ENCODE measurements at regions not wholly inside any gene's neighbourhood (a gene's known extent, or its start where the extent isn't known, plus 50 kb on each side); places are given as distances from the start of the nearest gene placed in this dataset.

GRCh38 chr12:126897778-126898177, 1369.2 kb upstream of the TMEM132C start:
- H3K27ac ChIP-seq (ENCODE audit: insufficient read depth, low read length, poor library complexity, severe bottlenecking), result no peak overlapping the region
- no peaks in the 10 kb centered on the region for H3K9me3 ChIP-seq (ENCODE audit: control insufficient read depth, low read length)
- H3K27me3 ChIP-seq (replicated peaks; ENCODE audit: control insufficient read depth, insufficient read depth, low read length, poor library complexity, severe bottlenecking), result no peaks in the 10 kb centered on the region
- H3K36me3 ChIP-seq (ENCODE audit: control insufficient read depth, insufficient read depth, low read length), result no peaks in the 10 kb centered on the region
- H3K4me3 ChIP-seq (ENCODE audit: insufficient read depth, low read depth, low read length, poor library complexity, severe bottlenecking), result no peak overlapping the region
- no peak for DNase-seq
- no peaks in the 10 kb centered on the region for H3K4me1 ChIP-seq (ENCODE audit: control insufficient read depth, insufficient read depth, low read length, poor library complexity, severe bottlenecking)

- Histone ChIP-seq H3K27me3 (replicated peaks; ENCODE audit: control insufficient read depth, insufficient read depth, low read length, poor library complexity, severe bottlenecking) (no peaks in the 10 kb centered on the region), H3K9me3 (ENCODE audit: control insufficient read depth, low read length) (no peaks in the 10 kb centered on the region), H3K36me3 (ENCODE audit: control insufficient read depth, insufficient read depth, low read length) (no peaks in the 10 kb centered on the region), H3K4me3 (ENCODE audit: insufficient read depth, low read depth, low read length, poor library complexity, severe bottlenecking) (no peak overlapping the region), H3K4me1 (ENCODE audit: control insufficient read depth, insufficient read depth, low read length, poor library complexity, severe bottlenecking) (no peaks in the 10 kb centered on the region), H3K27ac (ENCODE audit: insufficient read depth, low read length, poor library complexity, severe bottlenecking) (no peak overlapping the region)
- DNase-seq, result no peak
Measured at GRCh38 chr12:126898562-126898961, 1368.4 kb upstream of the TMEM132C start.

GRCh38 chr12:126899926-126900792, 1366.8 kb upstream of the TMEM132C start:
- no peak for DNase-seq
- Histone ChIP-seq H3K4me3 (ENCODE audit: insufficient read depth, low read depth, low read length, poor library complexity, severe bottlenecking) (no peak overlapping the region), H3K4me1 (ENCODE audit: control insufficient read depth, insufficient read depth, low read length, poor library complexity, severe bottlenecking) (no peaks in the 10 kb centered on the region), H3K9me3 (ENCODE audit: control insufficient read depth, low read length) (no peaks in the 10 kb centered on the region), H3K27me3 (replicated peaks; ENCODE audit: control insufficient read depth, insufficient read depth, low read length, poor library complexity, severe bottlenecking) (no peaks in the 10 kb centered on the region), H3K36me3 (ENCODE audit: control insufficient read depth, insufficient read depth, low read length) (no peaks in the 10 kb centered on the region), H3K27ac (ENCODE audit: insufficient read depth, low read length, poor library complexity, severe bottlenecking) (no peak overlapping the region)

- H3K4me3 ChIP-seq (ENCODE audit: insufficient read depth, low read depth, low read length, poor library complexity, severe bottlenecking), result no peak overlapping the region
- DNase-seq, result no peak
- H3K9me3 ChIP-seq (ENCODE audit: control insufficient read depth, low read length), result no peaks in the 10 kb centered on the region
- H3K4me1 ChIP-seq (ENCODE audit: control insufficient read depth, insufficient read depth, low read length, poor library complexity, severe bottlenecking), result no peaks in the 10 kb centered on the region
- H3K36me3 ChIP-seq (ENCODE audit: control insufficient read depth, insufficient read depth, low read length), result no peaks in the 10 kb centered on the region
- no peak overlapping the region for H3K27ac ChIP-seq (ENCODE audit: insufficient read depth, low read length, poor library complexity, severe bottlenecking)
- H3K27me3 ChIP-seq (replicated peaks; ENCODE audit: control insufficient read depth, insufficient read depth, low read length, poor library complexity, severe bottlenecking), result no peaks in the 10 kb centered on the region
Measured at GRCh38 chr12:126903027-126903876, 1363.7 kb upstream of the TMEM132C start.

DNA sequence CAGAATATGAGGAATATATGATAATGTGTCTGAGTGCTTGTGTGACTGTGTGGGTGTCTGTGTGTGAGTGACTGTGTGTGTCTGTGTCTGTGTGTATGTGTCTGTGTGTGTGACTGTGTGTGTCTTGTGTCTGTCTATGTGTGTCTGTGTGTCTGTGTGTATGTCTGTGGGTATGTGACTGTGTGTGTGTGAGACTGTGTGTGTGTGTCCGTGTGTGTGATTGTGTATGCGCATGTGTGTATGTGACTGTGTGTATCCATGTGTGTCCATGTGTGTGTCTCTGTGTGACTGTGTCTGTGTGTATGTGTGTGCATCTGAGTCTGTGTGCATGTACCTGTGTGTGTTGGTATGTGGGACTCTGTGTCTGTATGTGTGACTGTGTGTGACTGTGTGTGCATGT, 1361.2 kb upstream of the TMEM132C start:
- Histone ChIP-seq H3K4me3 (ENCODE audit: insufficient read depth, low read depth, low read length, poor library complexity, severe bottlenecking) (no peak overlapping the region), H3K27ac (ENCODE audit: insufficient read depth, low read length, poor library complexity, severe bottlenecking) (no peak overlapping the region), H3K36me3 (ENCODE audit: control insufficient read depth, insufficient read depth, low read length) (no peaks in the 10 kb centered on the region), H3K4me1 (ENCODE audit: control insufficient read depth, insufficient read depth, low read length, poor library complexity, severe bottlenecking) (no peaks in the 10 kb centered on the region), H3K9me3 (ENCODE audit: control insufficient read depth, low read length) (no peaks in the 10 kb centered on the region), H3K27me3 (replicated peaks; ENCODE audit: control insufficient read depth, insufficient read depth, low read length, poor library complexity, severe bottlenecking) (no peaks in the 10 kb centered on the region)
- DNase-seq, result no peak

GRCh38 chr12:126907900-126908764, 1358.8 kb upstream of the TMEM132C start:
- H3K36me3 ChIP-seq (ENCODE audit: control insufficient read depth, insufficient read depth, low read length), result no peaks in the 10 kb centered on the region
- no peaks in the 10 kb centered on the region for H3K9me3 ChIP-seq (ENCODE audit: control insufficient read depth, low read length)
- H3K27me3 ChIP-seq (replicated peaks; ENCODE audit: control insufficient read depth, insufficient read depth, low read length, poor library complexity, severe bottlenecking), result no peaks in the 10 kb centered on the region
- H3K4me3 ChIP-seq (ENCODE audit: insufficient read depth, low read depth, low read length, poor library complexity, severe bottlenecking), result no peak overlapping the region
- DNase-seq, result no peak
- H3K27ac ChIP-seq (ENCODE audit: insufficient read depth, low read length, poor library complexity, severe bottlenecking), result no peak overlapping the region
- H3K4me1 ChIP-seq (ENCODE audit: control insufficient read depth, insufficient read depth, low read length, poor library complexity, severe bottlenecking), result no peaks in the 10 kb centered on the region

DNA sequence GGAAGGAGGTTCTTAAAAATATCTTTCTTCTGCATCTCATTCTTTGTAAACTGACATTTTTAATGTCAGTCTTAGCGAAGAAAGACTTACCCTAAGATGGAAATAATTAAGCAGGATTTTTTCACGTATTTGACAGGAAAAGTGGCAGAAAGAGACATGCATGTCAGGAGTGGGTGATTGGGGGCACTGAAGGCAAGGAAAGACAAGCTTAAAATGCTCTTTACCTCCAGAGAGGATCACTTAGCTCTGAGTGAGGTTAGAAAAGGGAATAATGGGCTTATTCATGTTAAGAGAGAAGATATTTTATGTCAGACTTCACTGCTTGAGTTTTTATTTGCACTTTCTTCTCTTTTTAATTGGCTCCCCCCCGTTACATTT, 1358.2 kb upstream of the TMEM132C start:
- Histone ChIP-seq H3K27me3 (replicated peaks; ENCODE audit: control insufficient read depth, insufficient read depth, low read length, poor library complexity, severe bottlenecking) (no peaks in the 10 kb centered on the region), H3K36me3 (ENCODE audit: control insufficient read depth, insufficient read depth, low read length) (no peaks in the 10 kb centered on the region), H3K4me3 (ENCODE audit: insufficient read depth, low read depth, low read length, poor library complexity, severe bottlenecking) (no peak overlapping the region), H3K27ac (ENCODE audit: insufficient read depth, low read length, poor library complexity, severe bottlenecking) (no peak overlapping the region), H3K9me3 (ENCODE audit: control insufficient read depth, low read length) (no peaks in the 10 kb centered on the region), H3K4me1 (ENCODE audit: control insufficient read depth, insufficient read depth, low read length, poor library complexity, severe bottlenecking) (no peaks in the 10 kb centered on the region)
- no peak for DNase-seq

DNA sequence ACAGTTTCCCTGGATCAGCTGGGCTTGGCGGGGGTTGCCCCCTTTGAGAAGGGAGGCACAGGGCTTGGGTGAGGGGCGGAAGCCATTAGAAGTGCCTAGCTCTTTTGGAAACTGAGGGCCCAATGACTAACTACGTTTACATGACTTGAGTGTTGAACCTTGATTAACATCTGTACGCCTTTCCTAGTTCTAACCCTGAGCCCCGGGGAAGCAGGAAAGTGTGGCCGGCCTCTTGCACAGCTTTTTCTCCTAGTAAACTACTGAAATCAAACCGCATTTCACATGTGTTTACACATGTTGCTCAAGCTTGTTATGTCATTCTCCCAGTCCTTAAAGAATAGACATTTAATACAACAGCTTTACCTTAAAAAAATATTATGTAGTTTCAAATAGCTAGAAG, 1356.4 kb upstream of the TMEM132C start:
- Histone ChIP-seq H3K36me3 (ENCODE audit: control insufficient read depth, insufficient read depth, low read length) (no peaks in the 10 kb centered on the region), H3K4me3 (ENCODE audit: insufficient read depth, low read depth, low read length, poor library complexity, severe bottlenecking) (no peak overlapping the region), H3K9me3 (ENCODE audit: control insufficient read depth, low read length) (no peaks in the 10 kb centered on the region), H3K27ac (ENCODE audit: insufficient read depth, low read length, poor library complexity, severe bottlenecking) (no peak overlapping the region), H3K4me1 (ENCODE audit: control insufficient read depth, insufficient read depth, low read length, poor library complexity, severe bottlenecking) (no peaks in the 10 kb centered on the region), H3K27me3 (replicated peaks; ENCODE audit: control insufficient read depth, insufficient read depth, low read length, poor library complexity, severe bottlenecking) (no peaks in the 10 kb centered on the region)
- DNase-seq, result no peak

DNA sequence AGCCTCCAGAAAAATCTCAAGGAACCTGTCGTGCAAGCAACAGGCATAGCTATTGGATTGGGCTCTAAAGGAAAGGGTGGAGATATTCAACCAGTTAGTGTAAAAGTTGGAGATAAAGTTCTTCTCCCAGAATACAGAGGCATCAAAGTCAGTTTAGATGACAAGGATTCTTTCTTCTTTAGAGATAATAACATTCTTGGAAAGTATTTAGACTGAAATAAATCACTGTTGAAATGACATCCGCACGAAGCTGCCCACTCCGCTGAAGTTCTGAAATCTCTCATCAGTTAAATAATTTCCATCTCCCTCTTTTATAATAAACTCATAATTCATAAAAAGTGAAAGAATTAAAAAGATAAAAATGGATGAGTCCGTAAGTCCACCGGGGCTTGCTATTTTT, 1354.9 kb upstream of the TMEM132C start:
- DNase-seq, result no peak
- H3K4me3 ChIP-seq (ENCODE audit: insufficient read depth, low read depth, low read length, poor library complexity, severe bottlenecking), result no peak overlapping the region
- no peak overlapping the region for H3K27ac ChIP-seq (ENCODE audit: insufficient read depth, low read length, poor library complexity, severe bottlenecking)
- H3K9me3 ChIP-seq (ENCODE audit: control insufficient read depth, low read length), result no peaks in the 10 kb centered on the region
- no peaks in the 10 kb centered on the region for H3K4me1 ChIP-seq (ENCODE audit: control insufficient read depth, insufficient read depth, low read length, poor library complexity, severe bottlenecking)
- H3K27me3 ChIP-seq (replicated peaks; ENCODE audit: control insufficient read depth, insufficient read depth, low read length, poor library complexity, severe bottlenecking), result no peaks in the 10 kb centered on the region
- H3K36me3 ChIP-seq (ENCODE audit: control insufficient read depth, insufficient read depth, low read length), result no peaks in the 10 kb centered on the region

All from effector memory CD4-positive, alpha-beta T cell (primary cell).